WTC11 (cell line): ENCODE measurements at regions not wholly inside any gene's neighbourhood (a gene's known extent, or its start where the extent isn't known, plus 50 kb on each side); places are given as distances from the start of the nearest gene placed in this dataset.

Experiments used
- ATAC-seq: fragments of 200-7000 bp; cut with Tn5 transposase; 2 replicates; pipeline ENCODE4 v1.10.0; 2021; ENCODE audit warnings: mild to moderate bottlenecking, moderate library complexity
- CTCF ChIA-PET: fragments of 300-600 bp; sonication (Branson Sonifier 250); formaldehyde crosslinking; loops from one replicate; lab custom pipeline; 2021; ENCODE audit warnings: antibody characterized with exemption; lab: Charles Lee
- POLR2A ChIA-PET: fragments of 350-600 bp; sonication (Branson Sonifier 250); formaldehyde crosslinking; loops from one replicate; lab custom pipeline; 2021; ENCODE audit warnings: antibody characterized with exemption; lab: Charles Lee
- DNase-seq: peaks from one replicate; pipeline ENCODE4 v3.0.0; 2021; ENCODE audit warnings: low spot score
- H3K27ac Mint-ChIP-seq: 2 replicates; pipeline ENCODE4 v1.8.0; 2021; ENCODE audit warnings: mixed read lengths
- H3K27me3 Mint-ChIP-seq: 2 replicates; pipeline ENCODE4 v1.8.0; 2021; ENCODE audit warnings: low read depth, mild to moderate bottlenecking, moderate library complexity, mixed read lengths
- H3K36me3 Mint-ChIP-seq: 2 replicates; pipeline ENCODE4 v1.8.0; 2021; ENCODE audit warnings: mixed read lengths
- H3K4me1 Mint-ChIP-seq: 2 replicates; pipeline ENCODE4 v1.8.0; 2022; ENCODE audit warnings: mixed read lengths
- H3K4me3 Mint-ChIP-seq: 2 replicates; pipeline ENCODE4 v1.8.0; 2021; ENCODE audit warnings: mild to moderate bottlenecking, moderate library complexity, mixed read lengths
- H3K9me3 Mint-ChIP-seq: 2 replicates; pipeline ENCODE4 v1.8.0; 2021; ENCODE audit warnings: mixed read lengths
- ELF4 ChIP-seq: sonication (generic); formaldehyde crosslinking; IDR thresholded peaks from 2 replicates; pipeline ENCODE4 v1.8.1; 2022; ENCODE audit warnings: low read depth, mild to moderate bottlenecking, moderate library complexity, missing genetic modification reagents
- FOXK1 ChIP-seq: sonication (generic); formaldehyde crosslinking; IDR thresholded peaks from 2 replicates; pipeline ENCODE4 v1.8.0; 2022; ENCODE audit warnings: mild to moderate bottlenecking, moderate library complexity, missing genetic modification reagents
- FOXP1 ChIP-seq: sonication (generic); formaldehyde crosslinking; IDR thresholded peaks from 2 replicates; pipeline ENCODE4 v1.8.0; 2022; ENCODE audit warnings: missing genetic modification reagents, mild to moderate bottlenecking, moderate library complexity, borderline replicate concordance
- GABPB1 ChIP-seq: sonication (generic); formaldehyde crosslinking; IDR thresholded peaks from 2 replicates; pipeline ENCODE4 v1.8.1; 2023; ENCODE audit warnings: mild to moderate bottlenecking, missing genetic modification reagents
- JAZF1 ChIP-seq: fragments of 250-450 bp; sonication (Bioruptor Pico); IDR thresholded peaks from 2 replicates; pipeline ENCODE4 v1.9.0; 2021; ENCODE audit warnings: moderate library complexity, mild to moderate bottlenecking, inconsistent platforms
- MXD4 ChIP-seq: fragments of 250-450 bp; sonication (Bioruptor Pico); IDR thresholded peaks from 2 replicates; pipeline ENCODE4 v1.8.0; 2021; ENCODE audit warnings: mild to moderate bottlenecking, moderate library complexity, borderline replicate concordance
- NR3C1 ChIP-seq: sonication (generic); formaldehyde crosslinking; conservative IDR thresholded peaks from 2 replicates; pipeline ENCODE4 v1.8.1; 2023; ENCODE audit warnings: low read depth, mild to moderate bottlenecking, missing genetic modification reagents
- RELA ChIP-seq: sonication (generic); formaldehyde crosslinking; IDR thresholded peaks from 2 replicates; pipeline ENCODE4 v1.8.1; 2022; ENCODE audit warnings: missing genetic modification reagents, mild to moderate bottlenecking, borderline replicate concordance
- RORB ChIP-seq: fragments of 250-450 bp; sonication (Bioruptor Pico); IDR thresholded peaks from 2 replicates; pipeline ENCODE4 v1.9.0; 2021; ENCODE audit warnings: mild to moderate bottlenecking
- SMAD3 ChIP-seq: sonication (generic); formaldehyde crosslinking; IDR thresholded peaks from 2 replicates; pipeline ENCODE4 v1.8.0; 2022; ENCODE audit warnings: missing genetic modification reagents, mild to moderate bottlenecking, borderline replicate concordance
- SP1 ChIP-seq: sonication (generic); formaldehyde crosslinking; conservative IDR thresholded peaks from 2 replicates; pipeline ENCODE4 v1.8.1; 2022; ENCODE audit warnings: missing genetic modification reagents
- TEAD4 ChIP-seq: sonication (generic); formaldehyde crosslinking; IDR thresholded peaks from 2 replicates; pipeline ENCODE4 v1.8.0; 2022; ENCODE audit warnings: mild to moderate bottlenecking, missing genetic modification reagents
- ZNF138 ChIP-seq: sonication (generic); formaldehyde crosslinking; conservative IDR thresholded peaks from 2 replicates; pipeline ENCODE4 v1.8.1; 2022; ENCODE audit warnings: mild to moderate bottlenecking, moderate library complexity, missing genetic modification reagents
- TF ChIP-seq, protein P1 (sequence below): sonication (generic); formaldehyde crosslinking; IDR thresholded peaks from 2 replicates; pipeline ENCODE4 v1.8.1; 2022; ENCODE audit warnings: mild to moderate bottlenecking, missing genetic modification reagents, moderate library complexity, borderline replicate concordance
- TF ChIP-seq, protein P2 (sequence below): sonication (generic); formaldehyde crosslinking; IDR thresholded peaks from 2 replicates; pipeline ENCODE4 v1.8.1; 2022; ENCODE audit warnings: missing genetic modification reagents, borderline replicate concordance
- TF ChIP-seq, protein P3 (sequence below): sonication (generic); formaldehyde crosslinking; IDR thresholded peaks from 2 replicates; pipeline ENCODE4 v1.8.1; 2022; ENCODE audit warnings: low read depth, mild to moderate bottlenecking, moderate library complexity, missing genetic modification reagents, borderline replicate concordance
- TF ChIP-seq, protein P4 (sequence below): fragments of 200-600 bp; IDR thresholded peaks from 2 replicates; pipeline ENCODE4 v1.8.0; 2022; ENCODE audit warnings: antibody characterized with exemption
- TF ChIP-seq, protein P5 (sequence below): fragments of 250-450 bp; sonication (Bioruptor Pico); IDR thresholded peaks from 2 replicates; pipeline ENCODE4 v1.8.0; 2021; ENCODE audit warnings: mild to moderate bottlenecking
- TF ChIP-seq, protein P6 (sequence below): fragments of 250-450 bp; sonication (Bioruptor Pico); IDR thresholded peaks from 2 replicates; pipeline ENCODE4 v1.9.0; 2021; ENCODE audit warnings: mild to moderate bottlenecking, borderline replicate concordance

DNA sequence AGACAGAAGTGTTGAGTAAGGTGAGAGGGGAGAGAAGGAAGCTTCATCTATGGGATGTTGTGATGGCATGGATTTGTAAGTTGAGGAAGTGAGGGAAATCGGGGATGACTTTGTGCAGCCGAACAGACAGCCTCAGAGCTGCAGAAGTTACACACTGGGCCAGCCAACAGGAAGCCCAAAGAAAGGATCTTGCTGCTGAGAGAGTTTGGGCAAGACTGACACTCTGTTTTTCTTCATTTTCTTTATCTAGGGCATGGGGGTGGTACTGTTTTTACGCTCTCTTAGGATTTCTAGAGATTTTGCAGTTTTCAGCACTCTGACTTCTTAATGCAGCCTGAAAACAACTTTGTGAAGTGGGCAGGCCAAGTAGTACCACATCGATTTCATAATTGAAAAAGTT, 509.9 kb upstream of the TENM4 start (continued):
- TF ChIP-seq, protein P1, sequence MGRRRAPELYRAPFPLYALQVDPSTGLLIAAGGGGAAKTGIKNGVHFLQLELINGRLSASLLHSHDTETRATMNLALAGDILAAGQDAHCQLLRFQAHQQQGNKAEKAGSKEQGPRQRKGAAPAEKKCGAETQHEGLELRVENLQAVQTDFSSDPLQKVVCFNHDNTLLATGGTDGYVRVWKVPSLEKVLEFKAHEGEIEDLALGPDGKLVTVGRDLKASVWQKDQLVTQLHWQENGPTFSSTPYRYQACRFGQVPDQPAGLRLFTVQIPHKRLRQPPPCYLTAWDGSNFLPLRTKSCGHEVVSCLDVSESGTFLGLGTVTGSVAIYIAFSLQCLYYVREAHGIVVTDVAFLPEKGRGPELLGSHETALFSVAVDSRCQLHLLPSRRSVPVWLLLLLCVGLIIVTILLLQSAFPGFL (CRISPR knock-in tag), result no peak
- TF ChIP-seq RORB, result no peak
- TF ChIP-seq FOXK1, result no peak
- no peak for TF ChIP-seq SMAD3 (CRISPR knock-in tag)
- TF ChIP-seq, protein P2, sequence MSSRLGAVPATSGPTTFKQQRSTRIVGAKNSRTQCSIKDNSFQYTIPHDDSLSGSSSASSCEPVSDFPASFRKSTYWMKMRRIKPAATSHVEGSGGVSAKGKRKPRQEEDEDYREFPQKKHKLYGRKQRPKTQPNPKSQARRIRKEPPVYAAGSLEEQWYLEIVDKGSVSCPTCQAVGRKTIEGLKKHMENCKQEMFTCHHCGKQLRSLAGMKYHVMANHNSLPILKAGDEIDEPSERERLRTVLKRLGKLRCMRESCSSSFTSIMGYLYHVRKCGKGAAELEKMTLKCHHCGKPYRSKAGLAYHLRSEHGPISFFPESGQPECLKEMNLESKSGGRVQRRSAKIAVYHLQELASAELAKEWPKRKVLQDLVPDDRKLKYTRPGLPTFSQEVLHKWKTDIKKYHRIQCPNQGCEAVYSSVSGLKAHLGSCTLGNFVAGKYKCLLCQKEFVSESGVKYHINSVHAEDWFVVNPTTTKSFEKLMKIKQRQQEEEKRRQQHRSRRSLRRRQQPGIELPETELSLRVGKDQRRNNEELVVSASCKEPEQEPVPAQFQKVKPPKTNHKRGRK (CRISPR knock-in tag), result no peak
- no peak for TF ChIP-seq SP1 (CRISPR knock-in tag)
- no peak for TF ChIP-seq ZNF138 (CRISPR knock-in tag)
- TF ChIP-seq, protein P3, sequence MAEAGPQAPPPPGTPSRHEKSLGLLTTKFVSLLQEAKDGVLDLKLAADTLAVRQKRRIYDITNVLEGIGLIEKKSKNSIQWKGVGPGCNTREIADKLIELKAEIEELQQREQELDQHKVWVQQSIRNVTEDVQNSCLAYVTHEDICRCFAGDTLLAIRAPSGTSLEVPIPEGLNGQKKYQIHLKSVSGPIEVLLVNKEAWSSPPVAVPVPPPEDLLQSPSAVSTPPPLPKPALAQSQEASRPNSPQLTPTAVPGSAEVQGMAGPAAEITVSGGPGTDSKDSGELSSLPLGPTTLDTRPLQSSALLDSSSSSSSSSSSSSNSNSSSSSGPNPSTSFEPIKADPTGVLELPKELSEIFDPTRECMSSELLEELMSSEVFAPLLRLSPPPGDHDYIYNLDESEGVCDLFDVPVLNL (CRISPR knock-in tag), result no peak
- no peak for TF ChIP-seq NR3C1
- TF ChIP-seq JAZF1, result no peak
- TF ChIP-seq, protein P4, sequence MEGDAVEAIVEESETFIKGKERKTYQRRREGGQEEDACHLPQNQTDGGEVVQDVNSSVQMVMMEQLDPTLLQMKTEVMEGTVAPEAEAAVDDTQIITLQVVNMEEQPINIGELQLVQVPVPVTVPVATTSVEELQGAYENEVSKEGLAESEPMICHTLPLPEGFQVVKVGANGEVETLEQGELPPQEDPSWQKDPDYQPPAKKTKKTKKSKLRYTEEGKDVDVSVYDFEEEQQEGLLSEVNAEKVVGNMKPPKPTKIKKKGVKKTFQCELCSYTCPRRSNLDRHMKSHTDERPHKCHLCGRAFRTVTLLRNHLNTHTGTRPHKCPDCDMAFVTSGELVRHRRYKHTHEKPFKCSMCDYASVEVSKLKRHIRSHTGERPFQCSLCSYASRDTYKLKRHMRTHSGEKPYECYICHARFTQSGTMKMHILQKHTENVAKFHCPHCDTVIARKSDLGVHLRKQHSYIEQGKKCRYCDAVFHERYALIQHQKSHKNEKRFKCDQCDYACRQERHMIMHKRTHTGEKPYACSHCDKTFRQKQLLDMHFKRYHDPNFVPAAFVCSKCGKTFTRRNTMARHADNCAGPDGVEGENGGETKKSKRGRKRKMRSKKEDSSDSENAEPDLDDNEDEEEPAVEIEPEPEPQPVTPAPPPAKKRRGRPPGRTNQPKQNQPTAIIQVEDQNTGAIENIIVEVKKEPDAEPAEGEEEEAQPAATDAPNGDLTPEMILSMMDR, result no peak
- TF ChIP-seq, protein P5, sequence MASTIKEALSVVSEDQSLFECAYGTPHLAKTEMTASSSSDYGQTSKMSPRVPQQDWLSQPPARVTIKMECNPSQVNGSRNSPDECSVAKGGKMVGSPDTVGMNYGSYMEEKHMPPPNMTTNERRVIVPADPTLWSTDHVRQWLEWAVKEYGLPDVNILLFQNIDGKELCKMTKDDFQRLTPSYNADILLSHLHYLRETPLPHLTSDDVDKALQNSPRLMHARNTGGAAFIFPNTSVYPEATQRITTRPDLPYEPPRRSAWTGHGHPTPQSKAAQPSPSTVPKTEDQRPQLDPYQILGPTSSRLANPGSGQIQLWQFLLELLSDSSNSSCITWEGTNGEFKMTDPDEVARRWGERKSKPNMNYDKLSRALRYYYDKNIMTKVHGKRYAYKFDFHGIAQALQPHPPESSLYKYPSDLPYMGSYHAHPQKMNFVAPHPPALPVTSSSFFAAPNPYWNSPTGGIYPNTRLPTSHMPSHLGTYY (CRISPR knock-in tag), result no peak

DNA sequence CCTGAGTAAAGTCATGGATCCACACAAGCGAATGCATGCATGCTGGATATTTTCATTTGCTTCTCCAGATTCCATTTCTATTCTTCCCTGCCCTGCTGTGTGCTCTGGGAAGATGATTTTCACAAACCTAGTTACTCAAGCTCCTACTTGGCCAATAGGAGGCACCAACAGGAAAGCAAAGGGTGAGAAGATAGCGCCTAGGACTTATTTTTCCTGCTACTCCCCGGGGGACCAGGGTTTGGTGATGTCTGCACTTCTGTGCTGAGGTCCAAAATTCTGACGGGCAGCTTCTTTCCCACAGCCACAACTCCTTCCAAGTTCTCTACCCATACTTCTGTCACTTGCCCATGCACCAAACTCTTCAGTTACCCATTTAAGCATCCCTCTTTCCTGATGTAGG, 509.3 kb upstream of the TENM4 start:
- CTCF ChIA-PET, result interaction anchor here (0.8 to 1.4 kb wide), 2 partner anchors 11 to 16 kb away, joined by 3 read pairs; no protein-coding TSS in a partner anchor
- Mint-ChIP-seq H3K4me1 (no peaks in the 10 kb centered on the region), H3K4me3 (no peak overlapping the region), H3K36me3 (no peaks in the 10 kb centered on the region), H3K27ac (no peak overlapping the region), H3K27me3 (no peaks in the 10 kb centered on the region)
- no peak for DNase-seq
- TF ChIP-seq, protein P6, sequence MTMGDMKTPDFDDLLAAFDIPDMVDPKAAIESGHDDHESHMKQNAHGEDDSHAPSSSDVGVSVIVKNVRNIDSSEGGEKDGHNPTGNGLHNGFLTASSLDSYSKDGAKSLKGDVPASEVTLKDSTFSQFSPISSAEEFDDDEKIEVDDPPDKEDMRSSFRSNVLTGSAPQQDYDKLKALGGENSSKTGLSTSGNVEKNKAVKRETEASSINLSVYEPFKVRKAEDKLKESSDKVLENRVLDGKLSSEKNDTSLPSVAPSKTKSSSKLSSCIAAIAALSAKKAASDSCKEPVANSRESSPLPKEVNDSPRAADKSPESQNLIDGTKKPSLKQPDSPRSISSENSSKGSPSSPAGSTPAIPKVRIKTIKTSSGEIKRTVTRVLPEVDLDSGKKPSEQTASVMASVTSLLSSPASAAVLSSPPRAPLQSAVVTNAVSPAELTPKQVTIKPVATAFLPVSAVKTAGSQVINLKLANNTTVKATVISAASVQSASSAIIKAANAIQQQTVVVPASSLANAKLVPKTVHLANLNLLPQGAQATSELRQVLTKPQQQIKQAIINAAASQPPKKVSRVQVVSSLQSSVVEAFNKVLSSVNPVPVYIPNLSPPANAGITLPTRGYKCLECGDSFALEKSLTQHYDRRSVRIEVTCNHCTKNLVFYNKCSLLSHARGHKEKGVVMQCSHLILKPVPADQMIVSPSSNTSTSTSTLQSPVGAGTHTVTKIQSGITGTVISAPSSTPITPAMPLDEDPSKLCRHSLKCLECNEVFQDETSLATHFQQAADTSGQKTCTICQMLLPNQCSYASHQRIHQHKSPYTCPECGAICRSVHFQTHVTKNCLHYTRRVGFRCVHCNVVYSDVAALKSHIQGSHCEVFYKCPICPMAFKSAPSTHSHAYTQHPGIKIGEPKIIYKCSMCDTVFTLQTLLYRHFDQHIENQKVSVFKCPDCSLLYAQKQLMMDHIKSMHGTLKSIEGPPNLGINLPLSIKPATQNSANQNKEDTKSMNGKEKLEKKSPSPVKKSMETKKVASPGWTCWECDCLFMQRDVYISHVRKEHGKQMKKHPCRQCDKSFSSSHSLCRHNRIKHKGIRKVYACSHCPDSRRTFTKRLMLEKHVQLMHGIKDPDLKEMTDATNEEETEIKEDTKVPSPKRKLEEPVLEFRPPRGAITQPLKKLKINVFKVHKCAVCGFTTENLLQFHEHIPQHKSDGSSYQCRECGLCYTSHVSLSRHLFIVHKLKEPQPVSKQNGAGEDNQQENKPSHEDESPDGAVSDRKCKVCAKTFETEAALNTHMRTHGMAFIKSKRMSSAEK, result no peak
- TF ChIP-seq, protein P4, result no peak
- TF ChIP-seq FOXP1 (CRISPR knock-in tag), result no peak
- TF ChIP-seq ELF4, result no peak
- TF ChIP-seq, protein P3 (CRISPR knock-in tag), result no peak
- no peak for TF ChIP-seq MXD4 (CRISPR knock-in tag)
- TF ChIP-seq RELA (CRISPR knock-in tag), result no peak
- TF ChIP-seq GABPB1 (CRISPR knock-in tag), result no peak
- no peak for TF ChIP-seq TEAD4 (CRISPR knock-in tag)
- TF ChIP-seq, all 79 proteins: peak for 0
- POLR2A ChIA-PET, result no interaction called here
- ATAC-seq, result peak; percentile 67
- H3K9me3 Mint-ChIP-seq, result no peaks in the 10 kb centered on the region
